ENCODE measurements at regions not wholly inside any gene's neighbourhood (a gene's known extent, or its start where the extent isn't known, plus 50 kb on each side); places are given as distances from the start of the nearest gene placed in this dataset.

GRCh38 chr6:148103436-148103835 is 239.2 kb upstream of the SASH1 start:
- no peak for DNase-seq (ENCODE audit: low spot score)
- in situ Hi-C loops (cut with MboI; ENCODE audit: low pct_unique_long_range_greater_than_20kb, low sequenced_read_pairs, unreplicated experiment), result no loop called here
- TF ChIP-seq CTCF (IDR thresholded peaks at IDR 0.05; ENCODE audit: extremely low read depth, insufficient read depth, missing control alignments), result no peak

GRCh38 chr6:148104131-148104530 is 238.5 kb upstream of the SASH1 start:
- in situ Hi-C loops (cut with MboI; ENCODE audit: low pct_unique_long_range_greater_than_20kb, low sequenced_read_pairs, unreplicated experiment), result no loop called here
- no peak for TF ChIP-seq CTCF (IDR thresholded peaks at IDR 0.05; ENCODE audit: extremely low read depth, insufficient read depth, missing control alignments)
- DNase-seq (ENCODE audit: low spot score), result no peak

GRCh38 chr6:148105695-148106094 is 236.9 kb upstream of the SASH1 start:
- in situ Hi-C loops (cut with MboI; ENCODE audit: low pct_unique_long_range_greater_than_20kb, low sequenced_read_pairs, unreplicated experiment), result no loop called here
- TF ChIP-seq CTCF (IDR thresholded peaks at IDR 0.05; ENCODE audit: extremely low read depth, insufficient read depth, missing control alignments), result no peak
- DNase-seq (ENCODE audit: low spot score), result no peak

- TF ChIP-seq CTCF (IDR thresholded peaks at IDR 0.05; ENCODE audit: extremely low read depth, insufficient read depth, missing control alignments), result no peak
- in situ Hi-C loops (cut with MboI; ENCODE audit: low pct_unique_long_range_greater_than_20kb, low sequenced_read_pairs, unreplicated experiment), result no loop called here
- no peak for DNase-seq (ENCODE audit: low spot score)
Observed at GRCh38 chr6:148107911-148108310, 234.7 kb upstream of the SASH1 start.

- no peak for DNase-seq (ENCODE audit: low spot score)
- in situ Hi-C loops (cut with MboI; ENCODE audit: low pct_unique_long_range_greater_than_20kb, low sequenced_read_pairs, unreplicated experiment), result no loop called here
- TF ChIP-seq CTCF (IDR thresholded peaks at IDR 0.05; ENCODE audit: extremely low read depth, insufficient read depth, missing control alignments), result no peak
Observed at GRCh38 chr6:148109732-148110131, 232.9 kb upstream of the SASH1 start.

GRCh38 chr6:148110925-148111324 is 231.7 kb upstream of the SASH1 start:
- in situ Hi-C loops (cut with MboI; ENCODE audit: low pct_unique_long_range_greater_than_20kb, low sequenced_read_pairs, unreplicated experiment), result no loop called here
- no peak for TF ChIP-seq CTCF (IDR thresholded peaks at IDR 0.05; ENCODE audit: extremely low read depth, insufficient read depth, missing control alignments)
- DNase-seq (ENCODE audit: low spot score), result no peak

- no peak for TF ChIP-seq CTCF (IDR thresholded peaks at IDR 0.05; ENCODE audit: extremely low read depth, insufficient read depth, missing control alignments)
- DNase-seq (ENCODE audit: low spot score), result no peak
- in situ Hi-C loops (cut with MboI; ENCODE audit: low pct_unique_long_range_greater_than_20kb, low sequenced_read_pairs, unreplicated experiment), result no loop called here
Observed at GRCh38 chr6:148112851-148113319, 229.8 kb upstream of the SASH1 start.
